ENCODE measurements at regions not wholly inside any gene's neighbourhood (a gene's known extent, or its start where the extent isn't known, plus 50 kb on each side); places are given as distances from the start of the nearest gene placed in this dataset.

DNA sequence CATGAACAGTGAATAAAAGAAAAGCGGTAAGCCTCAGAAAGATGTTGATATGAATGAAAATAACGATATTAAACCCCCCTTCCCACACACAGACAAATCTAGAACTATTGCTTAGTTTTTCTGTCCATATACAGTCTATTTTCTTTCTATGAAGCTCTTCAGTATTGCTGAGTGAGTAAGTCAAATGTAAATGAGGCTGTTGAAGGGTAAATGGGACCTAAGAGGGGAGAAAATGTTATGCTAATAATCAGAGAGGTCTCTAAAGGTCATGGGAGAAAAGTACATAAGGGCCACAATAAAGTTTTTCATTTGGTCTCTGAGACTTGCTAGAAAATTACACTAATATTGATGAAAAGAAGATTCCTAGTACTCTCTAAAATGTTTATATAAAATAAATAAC lies 56.2 kb downstream of the PABPC4L start:
- Histone ChIP-seq H3F3A (ENCODE audit: insufficient read depth, low read length, poor library complexity, severe bottlenecking) (no peaks in the 10 kb centered on the region), H3K27me3 (ENCODE audit: insufficient read depth, low read depth, low read length) (no peaks in the 10 kb centered on the region), H3K9ac (ENCODE audit: low read length) (no peak overlapping the region), H4K20me1 (ENCODE audit: insufficient read depth) (no peaks in the 10 kb centered on the region), H3K4me3 (ENCODE audit: low read length) (no peak overlapping the region), H2AFZ (ENCODE audit: low read depth, low read length) (no peak overlapping the region), H3K79me2 (replicated peaks; ENCODE audit: insufficient read depth, low read length) (no peaks in the 10 kb centered on the region), H3K9me2 (ENCODE audit: insufficient read depth, low read length) (no peaks in the 10 kb centered on the region), H3K36me3 (ENCODE audit: insufficient read depth, low read length) (no peaks in the 10 kb centered on the region), H3K4me2 (ENCODE audit: low read length) (no peak overlapping the region), H3K9me3 (ENCODE audit: low read length) (no peaks in the 10 kb centered on the region), H3K27ac (ENCODE audit: low read length) (no peak overlapping the region)
- no peak for TF ChIP-seq POLR2AphosphoS5 (IDR thresholded peaks at IDR 0.05)
- TF ChIP-seq, protein P1, sequence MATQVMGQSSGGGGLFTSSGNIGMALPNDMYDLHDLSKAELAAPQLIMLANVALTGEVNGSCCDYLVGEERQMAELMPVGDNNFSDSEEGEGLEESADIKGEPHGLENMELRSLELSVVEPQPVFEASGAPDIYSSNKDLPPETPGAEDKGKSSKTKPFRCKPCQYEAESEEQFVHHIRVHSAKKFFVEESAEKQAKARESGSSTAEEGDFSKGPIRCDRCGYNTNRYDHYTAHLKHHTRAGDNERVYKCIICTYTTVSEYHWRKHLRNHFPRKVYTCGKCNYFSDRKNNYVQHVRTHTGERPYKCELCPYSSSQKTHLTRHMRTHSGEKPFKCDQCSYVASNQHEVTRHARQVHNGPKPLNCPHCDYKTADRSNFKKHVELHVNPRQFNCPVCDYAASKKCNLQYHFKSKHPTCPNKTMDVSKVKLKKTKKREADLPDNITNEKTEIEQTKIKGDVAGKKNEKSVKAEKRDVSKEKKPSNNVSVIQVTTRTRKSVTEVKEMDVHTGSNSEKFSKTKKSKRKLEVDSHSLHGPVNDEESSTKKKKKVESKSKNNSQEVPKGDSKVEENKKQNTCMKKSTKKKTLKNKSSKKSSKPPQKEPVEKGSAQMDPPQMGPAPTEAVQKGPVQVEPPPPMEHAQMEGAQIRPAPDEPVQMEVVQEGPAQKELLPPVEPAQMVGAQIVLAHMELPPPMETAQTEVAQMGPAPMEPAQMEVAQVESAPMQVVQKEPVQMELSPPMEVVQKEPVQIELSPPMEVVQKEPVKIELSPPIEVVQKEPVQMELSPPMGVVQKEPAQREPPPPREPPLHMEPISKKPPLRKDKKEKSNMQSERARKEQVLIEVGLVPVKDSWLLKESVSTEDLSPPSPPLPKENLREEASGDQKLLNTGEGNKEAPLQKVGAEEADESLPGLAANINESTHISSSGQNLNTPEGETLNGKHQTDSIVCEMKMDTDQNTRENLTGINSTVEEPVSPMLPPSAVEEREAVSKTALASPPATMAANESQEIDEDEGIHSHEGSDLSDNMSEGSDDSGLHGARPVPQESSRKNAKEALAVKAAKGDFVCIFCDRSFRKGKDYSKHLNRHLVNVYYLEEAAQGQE (IDR thresholded peaks at IDR 0.05; ENCODE audit: borderline replicate concordance), result no peak
- TF ChIP-seq RAD21 (conservative IDR thresholded peaks at IDR 0.05), result no peak
- TF ChIP-seq TAF1 (IDR thresholded peaks at IDR 0.05; ENCODE audit: low read depth), result no peak
- no peak for TF ChIP-seq EZH2 (IDR thresholded peaks at IDR 0.05; ENCODE audit: borderline replicate concordance, insufficient read depth, low read length, poor library complexity, severe bottlenecking)
- TF ChIP-seq EP300 (conservative IDR thresholded peaks at IDR 0.05; ENCODE audit: poor library complexity, severe bottlenecking), result no peak
- no peak for TF ChIP-seq SMC3 (conservative IDR thresholded peaks at IDR 0.05; ENCODE audit: poor library complexity)
- TF ChIP-seq CTCF (IDR thresholded peaks at IDR 0.05; ENCODE audit: poor library complexity, severe bottlenecking), result no peak
- TF ChIP-seq MXI1 (conservative IDR thresholded peaks at IDR 0.05; ENCODE audit: poor library complexity, severe bottlenecking), result no peak

DNA sequence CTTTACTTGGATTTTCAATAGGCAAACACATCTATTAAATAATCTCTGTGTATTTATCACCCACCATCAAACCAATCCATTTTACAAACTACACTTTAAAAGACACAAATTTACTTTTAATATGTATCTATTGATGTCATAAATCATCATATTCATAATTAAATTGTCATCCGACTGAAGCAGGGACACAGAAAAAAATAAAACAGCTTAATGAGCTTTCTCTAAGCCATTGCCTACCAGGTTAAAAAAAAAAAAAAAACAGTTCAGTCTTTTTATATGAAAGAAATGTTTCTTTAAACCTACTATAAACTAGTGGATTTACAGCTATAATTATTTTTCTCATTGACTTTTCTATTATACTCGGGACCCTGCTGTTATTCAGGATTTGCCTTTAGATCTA lies 57.3 kb downstream of the PABPC4L start:
- no peaks in the 10 kb centered on the region for H3K79me2 ChIP-seq (replicated peaks; ENCODE audit: insufficient read depth, low read length)
- H2AFZ ChIP-seq (ENCODE audit: low read depth, low read length), result no peak overlapping the region
- H4K20me1 ChIP-seq (ENCODE audit: insufficient read depth), result no peaks in the 10 kb centered on the region
- H3K36me3 ChIP-seq (ENCODE audit: insufficient read depth, low read length), result no peaks in the 10 kb centered on the region
- H3K9me3 ChIP-seq (ENCODE audit: low read length), result no peaks in the 10 kb centered on the region
- no peak overlapping the region for H3K4me3 ChIP-seq (ENCODE audit: low read length)
- no peaks in the 10 kb centered on the region for H3K27me3 ChIP-seq (ENCODE audit: insufficient read depth, low read depth, low read length)
- no peaks in the 10 kb centered on the region for H3F3A ChIP-seq (ENCODE audit: insufficient read depth, low read length, poor library complexity, severe bottlenecking)
- no peak overlapping the region for H3K4me2 ChIP-seq (ENCODE audit: low read length)
- TF ChIP-seq, protein P1 (IDR thresholded peaks at IDR 0.05; ENCODE audit: borderline replicate concordance), result no peak
- TF ChIP-seq MXI1 (conservative IDR thresholded peaks at IDR 0.05; ENCODE audit: poor library complexity, severe bottlenecking), result no peak
- TF ChIP-seq POLR2AphosphoS5 (IDR thresholded peaks at IDR 0.05), result no peak
- TF ChIP-seq EZH2 (IDR thresholded peaks at IDR 0.05; ENCODE audit: borderline replicate concordance, insufficient read depth, low read length, poor library complexity, severe bottlenecking), result no peak
- no peak for TF ChIP-seq RAD21 (conservative IDR thresholded peaks at IDR 0.05)
- TF ChIP-seq SMC3 (conservative IDR thresholded peaks at IDR 0.05; ENCODE audit: poor library complexity), result no peak
- no peak for TF ChIP-seq CTCF (IDR thresholded peaks at IDR 0.05; ENCODE audit: poor library complexity, severe bottlenecking)
- no peak for TF ChIP-seq TAF1 (IDR thresholded peaks at IDR 0.05; ENCODE audit: low read depth)
- no peak for TF ChIP-seq EP300 (conservative IDR thresholded peaks at IDR 0.05; ENCODE audit: poor library complexity, severe bottlenecking)
- H3K9ac ChIP-seq (ENCODE audit: low read length), result no peak overlapping the region
- H3K27ac ChIP-seq (ENCODE audit: low read length), result no peak overlapping the region
- no peaks in the 10 kb centered on the region for H3K9me2 ChIP-seq (ENCODE audit: insufficient read depth, low read length)

Measured in neural cell (in vitro differentiated cells).